ENCODE measurements at regions not wholly inside any gene's neighbourhood (a gene's known extent, or its start where the extent isn't known, plus 50 kb on each side); places are given as distances from the start of the nearest gene placed in this dataset.
"Not testable (repeated sequence)": the region's sequence is repeated elsewhere in the genome, so short reads cannot be mapped to it uniquely, and the experiment has no call there.

DNA sequence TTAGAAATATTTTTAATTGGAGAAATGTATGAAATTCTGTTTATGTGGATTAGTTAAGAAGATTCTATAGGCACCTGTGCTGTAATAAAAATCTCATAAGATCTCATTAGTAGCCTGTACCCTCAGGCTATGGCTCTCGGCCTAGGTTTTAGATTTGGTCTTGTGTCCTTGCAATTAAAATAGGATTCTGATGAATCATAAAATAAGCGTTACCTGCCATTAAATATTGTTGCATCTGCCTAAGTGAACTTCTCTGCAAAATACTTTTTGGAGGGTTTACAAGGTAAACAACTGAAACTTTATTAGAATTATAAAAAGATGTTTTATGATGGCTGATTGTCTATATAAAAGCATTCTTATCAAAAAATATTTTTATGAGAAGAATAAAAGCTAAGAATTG, 804.1 kb upstream of the ANO3 start:
- DNase-seq = no peak

DNA sequence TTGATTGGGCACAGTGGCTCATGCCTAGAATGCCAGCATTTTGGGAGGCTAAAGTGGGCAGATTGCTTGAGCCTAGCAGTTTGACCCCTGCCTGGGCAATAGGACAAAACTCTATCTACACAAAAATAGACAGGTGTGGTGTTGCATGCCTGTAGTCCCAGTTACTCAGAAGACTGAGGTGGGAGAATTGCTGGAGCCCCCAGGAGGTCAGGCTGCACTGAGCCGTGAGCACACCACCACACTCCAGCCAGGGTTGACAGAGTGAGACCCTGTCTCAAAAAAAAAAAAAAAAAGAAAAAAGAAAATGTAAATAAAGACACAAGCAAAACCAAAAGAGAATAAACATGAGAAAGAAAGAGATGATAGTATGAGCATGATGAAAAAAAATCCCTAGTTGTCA, 802.4 kb upstream of the ANO3 start:
- DNase-seq = no peak

DNA sequence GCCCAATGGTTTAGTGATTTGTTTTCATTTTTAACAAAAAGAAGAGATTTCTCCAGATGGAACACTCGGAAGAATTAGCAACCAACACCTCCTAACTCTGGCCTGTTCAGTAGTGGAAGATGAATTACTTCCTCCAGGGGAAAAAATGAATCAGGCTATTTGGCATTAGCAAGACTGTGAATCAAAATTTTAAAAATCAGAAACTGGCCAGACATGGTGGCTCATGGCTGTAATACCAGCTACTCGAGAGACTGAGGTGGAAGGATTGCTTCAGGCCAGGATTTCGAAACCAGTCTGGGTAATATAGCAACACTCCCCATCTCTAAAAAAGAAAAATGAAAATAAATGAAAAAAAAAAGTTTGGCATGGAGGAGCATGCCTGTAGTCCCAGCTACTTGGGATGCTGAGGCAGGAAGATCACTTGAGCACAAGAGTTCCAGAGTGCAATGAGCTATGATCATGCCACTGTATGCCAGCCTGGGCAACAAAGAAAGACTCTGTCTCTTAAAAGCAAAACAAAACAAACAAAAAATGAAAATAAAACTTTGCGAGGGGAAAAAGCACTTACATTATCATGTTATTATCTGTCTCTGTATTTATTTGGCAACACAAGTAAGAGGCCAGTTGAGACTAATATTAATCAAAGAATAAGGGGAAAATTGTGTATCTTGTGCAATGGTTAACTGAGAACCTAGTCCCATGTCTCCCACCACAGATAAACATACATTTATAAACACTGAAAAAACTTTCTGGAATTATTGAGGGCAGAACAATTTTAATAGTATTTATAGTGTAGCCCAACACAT, 796.3 kb upstream of the ANO3 start:
- no peak for DNase-seq

DNA sequence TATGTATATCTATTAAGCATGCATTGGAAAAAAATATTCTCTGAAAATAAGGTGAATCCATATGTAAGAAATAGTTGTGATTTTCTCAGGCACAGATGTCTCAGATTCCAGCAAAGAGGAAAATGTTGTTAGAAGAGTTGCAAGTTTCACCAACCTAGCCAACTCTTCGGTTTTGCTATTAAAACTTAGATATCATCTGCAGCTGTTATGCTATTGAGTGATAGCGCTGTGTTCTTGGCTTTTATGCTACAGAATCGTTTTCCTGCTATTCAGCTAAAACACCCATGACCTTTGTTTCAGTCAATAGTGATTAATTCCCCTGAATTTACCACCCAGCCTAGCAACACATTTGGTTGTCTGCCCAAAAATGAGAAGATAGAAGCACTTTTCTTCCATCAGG, 795.6 kb upstream of the ANO3 start:
- no peak for DNase-seq

DNA sequence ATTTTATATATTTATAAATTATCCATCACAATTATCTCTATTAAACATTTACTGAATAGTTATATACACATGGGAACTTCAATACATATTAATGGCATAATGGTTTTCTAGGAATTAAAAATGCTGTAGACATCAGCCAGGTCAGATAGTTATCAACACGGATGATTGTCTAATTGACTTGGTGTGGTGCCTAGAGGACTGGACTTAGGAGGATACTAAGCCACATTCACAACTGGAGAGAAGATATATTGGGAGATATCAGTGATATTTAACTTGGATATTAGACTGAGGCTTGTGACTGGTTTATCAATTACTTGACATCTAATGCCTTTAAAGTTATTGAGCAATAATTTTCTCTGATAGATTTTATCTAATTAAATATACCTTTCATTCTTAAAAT, 794.5 kb upstream of the ANO3 start:
- no peak for DNase-seq

DNA sequence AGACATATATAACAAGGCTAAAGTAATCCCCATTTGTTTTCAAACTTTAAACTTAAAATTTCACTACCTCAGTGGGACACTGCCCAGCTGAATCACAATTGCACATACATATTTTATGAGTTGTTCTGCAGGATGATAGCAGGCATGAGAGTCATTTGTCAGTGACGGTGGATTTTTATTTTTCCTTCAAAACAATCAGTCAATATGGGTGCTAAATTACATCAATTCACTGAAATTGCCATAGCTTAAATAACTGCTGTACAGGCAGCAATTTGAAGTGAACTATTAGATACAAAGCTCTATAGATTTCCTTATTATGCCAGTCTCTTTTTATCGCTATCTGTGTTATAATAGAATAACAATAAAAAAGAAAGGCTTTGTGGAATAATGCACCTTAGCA, 784.6 kb upstream of the ANO3 start:
- no peak for DNase-seq

DNA sequence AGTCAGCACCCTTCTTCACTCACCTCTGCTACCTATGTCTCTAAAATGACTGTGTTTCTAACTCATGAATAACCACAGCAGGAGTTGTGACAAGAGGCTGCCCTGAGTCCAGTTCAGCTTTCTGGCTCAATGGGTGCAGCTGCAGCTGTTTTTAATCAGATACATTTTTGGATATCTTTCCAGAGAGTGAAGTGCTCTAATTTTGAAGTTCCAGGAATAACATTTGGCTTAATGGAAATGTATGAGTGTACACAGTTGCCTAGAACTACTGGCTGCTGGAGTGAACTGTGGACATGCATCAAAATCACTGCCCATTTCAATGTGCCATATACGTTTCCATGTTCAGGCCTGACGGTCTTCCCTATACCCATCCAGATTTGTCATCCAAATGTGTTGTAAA, 769.5 kb upstream of the ANO3 start:
- no peak for DNase-seq

DNA sequence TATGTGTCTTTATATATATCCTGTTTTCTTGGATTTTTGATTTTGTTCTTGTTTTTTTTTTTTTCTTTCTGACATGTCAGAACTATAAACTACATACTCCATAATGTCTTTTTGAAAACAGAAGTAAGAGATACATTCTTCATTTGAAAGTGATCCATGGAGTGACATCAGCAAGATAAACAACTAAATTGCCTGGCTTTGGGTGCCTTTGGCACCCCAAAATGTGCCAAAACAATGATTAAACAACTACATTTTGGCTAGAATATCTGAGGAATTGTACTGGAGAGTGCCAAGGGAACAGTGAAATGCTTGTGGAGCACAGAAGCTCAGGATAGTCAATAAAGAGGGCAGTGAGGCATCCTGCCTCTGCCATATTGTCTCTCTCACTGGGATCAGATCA, 766.1 kb upstream of the ANO3 start:
- no peak for DNase-seq

DNA sequence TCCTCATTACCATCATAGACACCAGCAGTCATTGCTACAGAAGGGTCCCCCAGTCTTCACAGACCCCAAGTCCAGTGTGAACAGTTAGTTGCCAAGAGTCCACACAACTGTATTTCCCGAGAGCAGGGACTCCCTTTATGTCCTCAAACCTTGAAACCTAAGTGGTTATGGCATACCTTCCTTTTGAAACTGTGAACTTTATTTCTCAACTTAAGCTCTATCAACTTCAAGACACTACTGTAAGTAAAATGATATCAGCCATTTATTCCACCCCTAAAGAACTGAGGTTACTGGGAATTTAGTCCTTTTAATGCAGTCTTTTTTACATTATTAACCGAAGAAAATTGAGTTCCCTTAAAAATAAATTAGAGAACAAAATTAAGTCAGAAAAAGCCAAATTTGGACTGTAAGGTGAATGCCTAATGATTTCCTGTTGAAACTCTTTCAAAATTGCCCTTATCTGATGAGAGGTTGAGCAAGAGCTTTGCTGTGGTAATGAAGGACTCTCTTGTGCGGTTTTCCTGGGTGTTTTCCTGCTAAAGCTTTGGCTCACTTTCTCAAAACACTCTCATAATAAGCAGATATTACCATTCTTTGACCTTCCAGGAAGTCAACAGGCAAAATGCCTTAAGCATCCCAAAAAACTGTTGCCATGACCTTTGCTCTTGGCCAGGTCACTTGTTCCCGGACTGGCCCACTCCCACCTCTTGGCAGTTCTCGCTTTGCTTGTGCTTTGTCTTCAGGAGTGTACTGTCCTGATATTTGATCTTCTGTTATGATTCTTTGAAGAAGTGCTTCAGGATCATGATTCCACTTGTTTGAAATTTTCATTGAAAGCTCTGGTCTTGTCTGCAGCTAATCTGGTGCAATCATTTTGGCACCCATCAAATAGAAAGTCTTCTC, 765.4 kb upstream of the ANO3 start:
- no peak for DNase-seq

DNA sequence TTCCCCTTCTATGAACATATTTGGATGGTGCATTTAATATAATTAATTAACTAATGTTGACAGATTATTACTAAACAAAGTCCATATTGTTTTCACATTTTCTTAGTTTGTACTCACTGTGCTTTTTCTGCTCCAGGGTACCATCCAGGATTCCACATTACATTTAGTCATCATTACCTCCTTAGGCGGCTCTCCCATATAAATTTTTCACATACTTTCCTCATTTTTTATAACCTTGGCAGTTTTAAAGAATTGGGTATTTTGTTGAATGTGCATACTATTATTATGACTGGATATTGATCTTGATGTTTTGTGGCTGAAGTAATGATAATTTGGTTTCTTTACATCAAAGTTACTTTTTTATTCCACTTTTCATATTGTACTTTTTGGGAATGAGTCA, 755.6 kb upstream of the ANO3 start:
- no peak for DNase-seq

DNA sequence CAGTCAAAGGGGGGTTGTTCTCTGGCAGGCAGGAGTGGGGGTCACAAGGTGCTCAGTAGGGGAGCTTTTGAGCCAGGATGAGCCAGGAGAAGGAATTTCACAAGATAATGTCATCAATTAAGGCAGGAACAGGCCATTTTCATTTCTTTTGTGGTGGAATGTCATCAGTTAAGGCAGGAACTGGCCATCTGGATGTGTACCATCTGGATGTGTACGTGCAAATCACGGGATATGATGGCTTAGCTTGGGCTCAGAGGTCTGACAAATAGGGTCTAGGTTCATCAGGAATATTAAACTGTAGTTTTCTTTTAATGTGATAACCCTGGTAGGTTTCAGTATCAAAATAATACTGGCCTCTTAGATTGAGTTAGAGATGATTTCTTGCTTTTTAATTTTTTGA, 752.4 kb upstream of the ANO3 start:
- not testable (repeated sequence) for DNase-seq

DNA sequence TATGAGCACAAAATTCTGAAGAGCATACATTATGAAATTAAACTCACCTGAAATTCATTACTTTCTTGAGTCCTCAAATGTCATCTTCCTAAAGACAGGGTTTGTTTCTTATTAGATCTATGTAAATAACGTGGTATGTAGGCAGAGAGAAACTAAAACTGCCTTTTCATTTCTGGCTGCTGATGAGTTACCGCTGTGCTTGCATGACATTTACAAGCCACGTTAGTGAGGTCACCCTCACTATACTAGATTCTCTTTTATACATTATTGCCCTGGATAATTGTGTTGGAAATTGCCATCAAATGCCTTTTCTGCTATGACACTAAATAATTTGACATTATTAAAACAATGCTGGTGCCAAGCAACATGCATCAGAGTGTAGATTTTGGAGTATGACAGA, 748.3 kb upstream of the ANO3 start:
- DNase-seq = no peak

DNA sequence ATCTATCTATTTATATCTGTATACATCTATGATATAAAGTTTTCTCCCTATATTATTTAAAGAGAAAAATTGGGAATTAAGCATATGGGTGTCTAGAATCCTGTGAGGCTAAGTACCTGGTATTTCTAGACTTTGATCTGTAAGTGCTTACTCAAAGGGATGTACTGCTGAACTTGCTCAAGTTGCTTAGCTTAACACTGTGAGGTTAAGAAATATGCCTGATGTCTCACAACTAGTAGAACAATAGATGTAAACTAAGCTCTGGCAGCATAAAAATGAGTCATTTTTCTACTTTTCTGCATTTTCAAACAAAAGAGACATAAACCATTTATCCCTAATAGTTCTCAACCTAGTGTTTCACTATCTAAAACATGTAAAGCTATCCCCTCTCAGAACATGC, 744.4 kb upstream of the ANO3 start:
- no peak for DNase-seq

DNA sequence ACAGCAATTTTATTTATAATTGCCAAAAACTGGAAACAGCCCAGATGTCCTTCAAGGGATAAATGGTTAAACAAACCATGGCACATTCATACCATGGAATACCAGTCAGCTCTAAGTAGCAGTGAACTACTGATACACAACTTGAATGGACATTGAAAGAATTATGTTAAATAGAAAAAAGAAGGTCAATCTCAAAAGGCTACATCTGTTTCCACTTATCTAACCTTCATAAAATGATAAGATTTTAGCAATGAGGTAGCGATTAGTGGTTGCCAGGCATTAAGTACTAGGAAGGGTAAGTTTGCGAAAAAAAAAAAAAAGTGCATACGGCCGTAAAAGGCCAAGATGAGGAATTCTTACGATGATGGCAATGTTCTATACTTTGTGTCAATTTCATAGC, 738.7 kb upstream of the ANO3 start:
- DNase-seq = no peak

DNA sequence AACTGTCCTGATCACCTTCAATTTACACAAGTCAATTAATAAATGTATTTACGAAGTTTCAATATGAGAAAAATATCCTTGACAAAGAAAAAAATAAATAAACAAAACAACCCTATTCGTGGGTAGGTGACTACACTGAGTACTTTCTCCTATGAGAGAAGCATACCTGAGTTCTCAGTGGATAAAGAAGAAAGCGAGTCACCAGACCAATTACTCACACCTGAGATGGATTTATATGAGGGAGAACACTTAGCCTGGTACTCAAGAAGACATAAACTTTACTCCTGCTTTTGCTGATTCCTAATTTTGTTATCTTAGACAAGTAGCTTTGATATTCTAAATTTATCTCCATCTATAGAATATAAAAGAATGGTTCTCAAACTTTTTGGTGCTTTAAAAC, 735.2 kb upstream of the ANO3 start:
- DNase-seq = no peak

DNA sequence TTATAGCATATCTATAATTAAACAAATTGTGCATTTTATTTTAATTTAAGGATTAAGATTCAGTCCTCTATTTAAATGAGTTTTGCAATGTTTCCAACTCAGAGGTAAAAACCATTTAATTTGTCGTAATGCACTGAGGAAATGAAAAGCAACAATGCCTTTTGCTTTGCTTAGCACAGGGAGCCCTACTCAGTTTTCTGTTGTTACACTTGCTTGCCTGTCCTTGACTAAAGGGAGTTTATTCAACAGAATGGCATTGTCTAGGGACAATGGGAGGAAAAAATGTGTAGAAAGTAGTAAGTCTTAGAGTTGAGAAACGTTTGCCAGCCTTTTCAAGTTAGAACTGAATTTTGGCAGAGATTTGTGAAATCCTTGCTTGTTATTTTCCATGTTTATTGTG, 734.2 kb upstream of the ANO3 start:
- DNase-seq = no peak

DNA sequence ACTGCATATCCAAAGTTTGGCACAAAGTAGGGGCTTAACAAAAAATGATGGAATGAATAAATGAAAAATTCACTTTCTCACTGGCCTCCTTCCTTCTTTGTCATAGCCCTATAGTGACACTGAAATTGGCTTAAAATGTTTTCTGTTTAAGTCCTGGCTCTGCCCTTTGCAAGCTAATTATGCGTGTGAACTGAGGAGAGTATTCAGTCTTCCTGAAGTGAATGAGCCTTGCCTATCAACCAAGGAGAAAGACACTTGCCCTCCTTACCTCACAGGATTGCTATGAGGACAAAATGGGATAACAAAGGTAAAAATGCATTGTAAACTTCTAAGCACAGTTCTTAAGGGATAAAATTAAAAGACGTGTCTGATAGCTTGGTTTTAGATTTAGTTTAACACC, 729.8 kb upstream of the ANO3 start:
- no peak for DNase-seq

DNA sequence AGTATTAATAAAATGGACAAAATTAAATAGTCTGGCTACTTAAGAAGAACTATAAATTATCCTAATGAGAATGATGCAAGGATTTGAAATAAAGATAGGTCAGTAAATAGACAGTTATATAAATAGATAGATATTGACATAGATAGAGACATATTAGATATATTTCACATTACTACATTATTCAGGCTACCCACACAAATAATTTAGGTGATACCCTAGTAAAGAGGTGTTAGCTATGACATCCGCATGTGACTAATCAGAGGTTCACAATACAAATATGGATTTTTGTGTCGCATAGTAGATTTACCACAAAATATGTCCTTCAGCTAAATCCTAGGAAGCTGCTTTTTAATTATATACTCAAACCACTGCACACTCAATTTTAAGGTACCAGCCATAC, 729.0 kb upstream of the ANO3 start:
- no peak for DNase-seq

DNA sequence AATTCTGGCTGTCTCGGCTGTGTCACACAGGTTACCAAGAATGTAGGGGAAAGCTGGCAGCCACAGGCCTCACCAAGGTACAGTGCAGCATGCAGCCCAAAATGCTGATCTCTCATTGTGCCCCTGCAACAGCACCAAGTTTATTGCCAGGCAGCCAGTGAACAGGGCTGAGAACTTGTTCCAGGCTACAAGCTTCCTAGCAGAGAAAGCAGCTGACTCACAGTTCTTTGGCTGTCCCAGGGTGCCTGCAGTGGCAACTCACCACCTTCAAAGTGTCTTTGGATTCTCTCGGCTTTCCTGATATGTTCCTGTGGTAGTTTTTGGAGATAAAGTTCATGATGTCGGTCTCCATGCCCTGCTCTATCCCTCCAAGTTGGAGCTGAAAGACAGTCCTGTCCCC, 719.1 kb upstream of the ANO3 start:
- DNase-seq = no peak

DNA sequence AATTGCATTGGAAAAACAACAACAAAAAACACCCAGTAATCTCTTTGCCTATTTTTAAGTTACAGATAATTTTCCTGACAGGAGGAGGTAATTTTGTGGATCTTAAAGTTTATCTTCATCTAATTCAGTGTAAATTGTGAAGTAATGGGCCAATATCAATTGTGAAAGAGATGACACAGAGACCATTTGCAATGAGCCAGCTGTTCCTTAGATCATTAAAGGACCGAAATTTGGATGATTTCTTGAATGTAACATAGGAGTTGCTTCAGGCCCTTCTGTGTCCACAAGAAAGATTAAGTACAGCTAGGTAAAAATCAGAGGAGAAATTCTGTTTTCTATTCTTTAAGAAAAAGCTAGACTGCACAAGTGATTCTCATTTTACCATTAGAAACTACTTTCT, 718.5 kb upstream of the ANO3 start:
- DNase-seq = no peak

DNA sequence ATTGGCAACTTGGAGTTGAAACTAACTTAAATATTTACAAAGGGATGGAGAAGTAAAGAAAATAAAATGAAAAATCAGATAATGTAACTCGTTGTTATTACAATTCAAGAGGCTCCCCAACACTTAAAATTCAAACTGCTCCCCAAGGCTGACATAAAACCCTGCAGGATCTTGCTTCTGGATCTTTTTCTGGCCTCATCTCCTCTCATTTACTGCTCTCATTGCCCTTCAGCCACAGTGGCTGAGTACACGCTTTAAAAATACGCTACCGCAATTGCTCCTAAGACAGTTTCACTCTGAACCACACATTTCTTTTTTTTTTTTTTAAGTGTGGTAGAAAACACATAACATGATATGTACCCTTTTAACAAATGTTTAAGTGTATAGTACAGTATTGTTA, 718.1 kb upstream of the ANO3 start:
- no peak for DNase-seq

DNA sequence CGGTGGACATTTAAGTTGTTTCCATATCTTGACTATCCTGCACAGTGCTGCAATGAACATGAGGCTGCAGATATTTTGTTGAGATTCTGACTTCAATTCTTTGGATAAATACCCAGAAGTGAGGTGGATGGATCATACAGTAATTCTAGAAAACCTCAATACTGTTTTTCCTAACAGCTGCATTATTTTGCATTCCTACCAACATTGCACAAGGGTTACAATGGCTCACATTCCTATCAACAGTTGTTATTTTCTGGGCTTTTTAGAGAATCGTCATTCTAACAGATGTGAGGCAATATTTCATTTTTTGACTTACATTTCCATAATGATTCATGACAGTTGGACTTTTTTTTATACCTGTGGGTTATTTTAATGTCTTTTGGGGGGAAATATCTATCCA, 716.9 kb upstream of the ANO3 start:
- no peak for DNase-seq

DNA sequence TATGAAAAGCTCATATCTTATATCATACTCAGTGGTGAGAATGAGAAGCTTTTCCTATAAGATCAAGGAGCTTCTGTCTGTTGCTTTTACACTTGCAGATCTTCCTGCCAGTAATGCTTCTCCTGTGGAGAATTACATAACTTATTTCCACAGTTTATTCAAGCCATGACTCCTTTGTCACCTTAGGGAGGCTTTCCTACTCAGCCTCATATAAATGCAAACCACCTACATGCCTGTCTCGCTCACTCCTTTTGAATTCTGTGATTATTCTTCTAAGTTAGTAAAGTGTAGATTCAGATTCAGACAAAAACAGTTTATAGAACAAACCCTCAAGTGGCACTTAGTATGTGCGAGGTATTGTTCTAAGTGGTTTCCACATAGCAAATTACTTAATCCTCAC, 716.1 kb upstream of the ANO3 start:
- DNase-seq = no peak

DNA sequence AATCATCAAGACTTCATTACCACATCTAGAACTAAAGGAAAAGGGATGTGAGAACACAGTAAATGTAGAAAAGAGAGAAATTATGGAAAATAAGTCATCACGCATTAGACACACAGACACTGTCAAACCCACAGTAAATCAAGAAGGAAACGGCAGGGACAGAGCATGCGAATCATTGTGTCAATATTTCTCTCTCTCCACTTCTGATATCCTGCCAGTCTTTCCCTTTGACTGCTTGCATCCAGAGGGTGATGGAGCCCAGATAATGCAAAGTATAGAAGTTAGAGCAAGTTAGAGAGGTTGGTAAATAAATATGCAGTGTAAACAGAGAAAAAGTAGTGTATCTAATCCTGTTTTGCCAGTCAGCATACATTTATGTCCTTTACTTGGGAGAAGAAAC, 706.8 kb upstream of the ANO3 start:
- DNase-seq = no peak

DNA sequence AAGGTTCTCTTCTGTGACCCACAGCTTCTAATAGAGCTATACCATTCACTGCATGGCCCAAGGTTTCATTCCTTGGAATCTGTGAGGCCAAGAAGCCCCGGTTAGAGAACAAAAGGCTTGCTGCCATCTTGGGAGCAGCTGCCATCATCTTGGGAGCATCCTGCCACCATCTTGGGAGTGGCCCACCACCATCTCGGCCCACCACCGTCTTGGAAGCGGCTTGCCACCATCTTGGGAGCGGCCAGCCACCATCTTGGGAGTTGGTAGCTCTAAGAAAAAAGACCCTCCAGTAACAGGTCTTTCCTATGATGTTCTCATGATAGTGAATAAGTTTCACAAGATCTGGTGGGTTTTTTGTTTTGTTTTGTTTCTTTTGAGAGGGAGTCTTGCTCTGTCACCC, 703.9 kb upstream of the ANO3 start:
- no peak for DNase-seq
